PC-3 (cell line): ENCODE measurements at regions not wholly inside any gene's neighbourhood (a gene's known extent, or its start where the extent isn't known, plus 50 kb on each side); places are given as distances from the start of the nearest gene placed in this dataset.

Source experiments
- ATAC-seq: fragments of 200-7000 bp; cut with Tn5 transposase; 2 replicates; pipeline ENCODE4 v1.9.1; 2020; ENCODE audit warnings: mild to moderate bottlenecking, moderate library complexity
- BruUV-seq: library from RNA; stranded (reverse); fragments of 400-500 nt; replicated peaks from 2 replicates; lab custom pipeline; 2021; lab: Mats Ljungman, UMichigan
- CTCF ChIA-PET: fragments of 300-600 bp; sonication (Branson Sonifier 250); formaldehyde crosslinking; loops from one replicate; lab custom pipeline; 2022; ENCODE audit warnings: antibody characterized with exemption; lab: Charles Lee
- POLR2A ChIA-PET: fragments of 300-600 bp; sonication (Branson Sonifier 250); formaldehyde crosslinking; loops from one replicate; lab custom pipeline; 2022; ENCODE audit warnings: antibody characterized with exemption; ENCODE audit not compliant: unreplicated experiment; lab: Charles Lee
- DNase-seq: peaks from one replicate; pipeline ENCODE4 v3.0.0-alpha.2; 2015
- H2AFZ ChIP-seq: fragments of 300-600 bp; sonication (generic); 2 replicates; pipeline ENCODE4 v1.6.0; 2016; ENCODE audit warnings: antibody characterized with exemption, low read length
- H3F3A ChIP-seq: fragments of 300-600 bp; sonication (generic); one replicate; pipeline ENCODE4 v1.6.0; 2017; ENCODE audit warnings: antibody characterized with exemption, low read length, control low read depth, mild to moderate bottlenecking; ENCODE audit not compliant: unreplicated experiment
- H3K27ac ChIP-seq: fragments of 300-600 bp; sonication (generic); 2 replicates; pipeline ENCODE4 v1.5.1; 2016; ENCODE audit warnings: mild to moderate bottlenecking, low read length
- H3K27me3 ChIP-seq: fragments of 300-600 bp; sonication (generic); 2 replicates; pipeline ENCODE4 v1.6.1; 2016; ENCODE audit warnings: low read length, mixed read lengths
- H3K36me3 ChIP-seq: fragments of 300-600 bp; sonication (generic); 2 replicates; pipeline ENCODE4 v1.6.1; 2016; ENCODE audit warnings: low read depth, mixed run types, low read length, mixed read lengths
- H3K4me1 ChIP-seq: fragments of 300-600 bp; sonication (generic); 2 replicates; pipeline ENCODE4 v1.5.1; 2016; ENCODE audit warnings: low read length; ENCODE audit not compliant: insufficient read depth
- H3K4me2 ChIP-seq: fragments of 300-600 bp; sonication (generic); 2 replicates; pipeline ENCODE4 v1.6.0; 2016; ENCODE audit warnings: low read length
- H3K4me3 ChIP-seq: fragments of 300-600 bp; sonication (generic); 2 replicates; pipeline ENCODE4 v1.5.1; 2016; ENCODE audit warnings: mild to moderate bottlenecking, low read length, mixed read lengths
- H3K79me2 ChIP-seq: fragments of 300-600 bp; sonication (generic); 2 replicates; pipeline ENCODE4 v1.6.1; 2017; ENCODE audit warnings: low read length, mixed read lengths
- H3K9ac ChIP-seq: fragments of 300-600 bp; sonication (generic); 2 replicates; pipeline ENCODE4 v1.6.0; 2016; ENCODE audit warnings: mild to moderate bottlenecking, low read length
- H3K9me2 ChIP-seq: fragments of 300-600 bp; sonication (generic); replicated peaks from 2 replicates; pipeline ENCODE4 v1.6.1; 2016; ENCODE audit warnings: mixed run types, low read length, mixed read lengths
- H3K9me3 ChIP-seq: fragments of 300-600 bp; sonication (generic); 2 replicates; pipeline ENCODE4 v1.6.1; 2016; ENCODE audit warnings: low read length, mixed read lengths
- H4K20me1 ChIP-seq: fragments of 300-600 bp; sonication (generic); 2 replicates; pipeline ENCODE4 v1.6.1; 2016; ENCODE audit warnings: low read length, mixed read lengths
- EZH2 ChIP-seq: fragments of 300-600 bp; sonication (generic); IDR thresholded peaks from one replicate; pipeline ENCODE4 v1.6.1; 2017; ENCODE audit warnings: antibody characterized with exemption, mild to moderate bottlenecking, low read length; ENCODE audit not compliant: unreplicated experiment
- EZH2phosphoT487 ChIP-seq: fragments of 300-600 bp; sonication (generic); IDR thresholded peaks from 2 replicates; pipeline ENCODE4 v1.6.1; 2018; ENCODE audit warnings: mild to moderate bottlenecking, antibody characterized with exemption, low read length, borderline replicate concordance
- intact Hi-C: fragments of 100-400 bp; cut with micrococcal nuclease; formaldehyde crosslinking; loops from 2 replicates; pipeline ENCODE4 v1.9.0; 2023
- TF ChIP-seq, protein P1 (sequence below): fragments of 300-600 bp; sonication (generic); conservative IDR thresholded peaks from 2 replicates; pipeline ENCODE4 v1.5.1; 2017; ENCODE audit warnings: antibody characterized with exemption, low read depth, mild to moderate bottlenecking, low read length

DNA sequence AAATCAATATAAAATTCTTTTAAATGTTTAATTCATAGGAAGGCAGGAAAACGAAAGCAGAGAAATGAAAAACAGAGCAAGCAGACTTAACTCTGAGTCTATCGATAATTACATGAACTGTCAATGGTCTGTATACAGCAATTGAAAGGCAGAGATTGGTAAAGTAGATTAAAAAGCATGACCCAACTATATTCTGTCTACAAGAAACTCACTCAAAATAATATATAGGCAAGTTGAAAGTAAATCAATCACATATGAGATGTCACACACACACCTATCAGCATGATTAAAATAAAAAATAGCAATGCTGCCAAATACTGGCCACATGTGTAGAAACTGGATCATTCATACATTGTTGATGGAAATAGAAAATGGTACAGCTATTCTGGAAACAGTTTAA lies 136.4 kb upstream of the CYP1B1 start:
- Histone ChIP-seq H3K4me2 (no peak overlapping the region), H3K9me2 (no peaks in the 10 kb centered on the region), H3K9me3 (no peaks in the 10 kb centered on the region), H3K27ac (no peak overlapping the region), H4K20me1 (no peaks in the 10 kb centered on the region), H3K36me3 (no peaks in the 10 kb centered on the region), H3K79me2 (no peaks in the 10 kb centered on the region), H3K4me3 (no peak overlapping the region), H3F3A (no peaks in the 10 kb centered on the region), H2AFZ (no peak overlapping the region), H3K9ac (no peak overlapping the region), H3K27me3 (no peaks in the 10 kb centered on the region), H3K4me1 (peaks cover 18% of the 10 kb centered on the region)
- no peak for ATAC-seq
- intact Hi-C loops = no loop called here
- POLR2A ChIA-PET = no interaction called here
- CTCF ChIA-PET = no interaction called here
- no TSS peak for BruUV-seq
- TF ChIP-seq EZH2phosphoT487 = no peak
- TF ChIP-seq, protein P1, sequence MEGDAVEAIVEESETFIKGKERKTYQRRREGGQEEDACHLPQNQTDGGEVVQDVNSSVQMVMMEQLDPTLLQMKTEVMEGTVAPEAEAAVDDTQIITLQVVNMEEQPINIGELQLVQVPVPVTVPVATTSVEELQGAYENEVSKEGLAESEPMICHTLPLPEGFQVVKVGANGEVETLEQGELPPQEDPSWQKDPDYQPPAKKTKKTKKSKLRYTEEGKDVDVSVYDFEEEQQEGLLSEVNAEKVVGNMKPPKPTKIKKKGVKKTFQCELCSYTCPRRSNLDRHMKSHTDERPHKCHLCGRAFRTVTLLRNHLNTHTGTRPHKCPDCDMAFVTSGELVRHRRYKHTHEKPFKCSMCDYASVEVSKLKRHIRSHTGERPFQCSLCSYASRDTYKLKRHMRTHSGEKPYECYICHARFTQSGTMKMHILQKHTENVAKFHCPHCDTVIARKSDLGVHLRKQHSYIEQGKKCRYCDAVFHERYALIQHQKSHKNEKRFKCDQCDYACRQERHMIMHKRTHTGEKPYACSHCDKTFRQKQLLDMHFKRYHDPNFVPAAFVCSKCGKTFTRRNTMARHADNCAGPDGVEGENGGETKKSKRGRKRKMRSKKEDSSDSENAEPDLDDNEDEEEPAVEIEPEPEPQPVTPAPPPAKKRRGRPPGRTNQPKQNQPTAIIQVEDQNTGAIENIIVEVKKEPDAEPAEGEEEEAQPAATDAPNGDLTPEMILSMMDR = no peak
- TF ChIP-seq EZH2 = no peak
- no peak for DNase-seq

DNA sequence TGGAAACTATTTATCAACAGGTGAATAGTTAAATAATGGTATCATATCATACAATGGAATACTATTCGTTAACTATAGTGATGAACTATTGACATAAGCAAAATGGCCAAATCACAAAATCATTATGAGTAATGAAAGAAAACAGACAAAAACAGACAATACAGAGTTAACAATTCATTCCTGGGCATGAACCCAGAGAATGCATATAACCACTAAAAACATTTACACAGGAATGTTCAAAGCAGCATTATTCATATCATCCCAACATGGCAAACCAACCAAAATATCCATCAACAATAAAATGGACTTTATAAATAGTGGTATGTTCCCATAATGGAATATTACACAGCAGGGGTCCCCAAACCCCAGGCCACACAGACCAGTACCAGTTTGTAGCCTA lies 131.2 kb upstream of the CYP1B1 start:
- ChIA-PET CTCF (no interaction called here), POLR2A (no interaction called here)
- H3K4me3 ChIP-seq = no peak overlapping the region
- H3K9ac ChIP-seq = no peak overlapping the region
- no peaks in the 10 kb centered on the region for H3K36me3 ChIP-seq
- H2AFZ ChIP-seq = no peak overlapping the region
- no peaks in the 10 kb centered on the region for H3K9me3 ChIP-seq
- H4K20me1 ChIP-seq = no peaks in the 10 kb centered on the region
- no peaks in the 10 kb centered on the region for H3F3A ChIP-seq
- intact Hi-C loops = no loop called here
- no peak for ATAC-seq
- H3K27me3 ChIP-seq = no peaks in the 10 kb centered on the region
- H3K4me1 ChIP-seq = peaks cover under 1% of the 10 kb centered on the region
- no peak for DNase-seq
- no peak overlapping the region for H3K4me2 ChIP-seq
- H3K79me2 ChIP-seq = no peaks in the 10 kb centered on the region
- TF ChIP-seq EZH2 = no peak
- TF ChIP-seq, protein P1 = no peak
- no peak for TF ChIP-seq EZH2phosphoT487
- H3K9me2 ChIP-seq = no peaks in the 10 kb centered on the region
- no peak overlapping the region for H3K27ac ChIP-seq
- BruUV-seq = no TSS peak

DNA sequence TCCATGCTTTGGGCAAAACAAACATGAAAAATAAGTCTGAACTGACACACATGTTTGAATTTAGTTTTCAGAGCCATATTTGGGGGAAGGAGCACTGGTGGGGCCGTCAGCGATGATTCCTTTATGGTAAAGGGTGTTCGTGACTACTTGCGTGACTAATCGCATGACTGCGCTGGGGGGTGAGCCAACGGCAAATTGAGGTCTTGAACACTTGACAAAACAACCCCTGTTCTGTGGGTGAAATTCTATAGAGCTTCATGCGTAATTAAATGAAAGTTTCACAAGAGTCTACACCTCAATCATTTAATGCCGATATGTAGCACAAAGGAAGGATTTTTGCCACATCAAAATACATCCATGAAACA lies 127.5 kb upstream of the CYP1B1 start:
- H3K9me2 ChIP-seq = no peaks in the 10 kb centered on the region
- no peak overlapping the region for H3K27ac ChIP-seq
- H3F3A ChIP-seq = no peaks in the 10 kb centered on the region
- ChIA-PET POLR2A (no interaction called here), CTCF (no interaction called here)
- ATAC-seq (no peak), DNase-seq (no peak)
- H3K9ac ChIP-seq = no peak overlapping the region
- H3K4me2 ChIP-seq = no peak overlapping the region
- intact Hi-C loops = no loop called here
- H3K79me2 ChIP-seq = no peaks in the 10 kb centered on the region
- no peaks in the 10 kb centered on the region for H3K36me3 ChIP-seq
- BruUV-seq = no TSS peak
- H2AFZ ChIP-seq = no peak overlapping the region
- H3K9me3 ChIP-seq = no peaks in the 10 kb centered on the region
- peaks cover 11% of the 10 kb centered on the region for H3K4me1 ChIP-seq
- H3K27me3 ChIP-seq = no peaks in the 10 kb centered on the region
- TF ChIP-seq EZH2 = no peak
- TF ChIP-seq, protein P1 = no peak
- TF ChIP-seq EZH2phosphoT487 = no peak
- no peaks in the 10 kb centered on the region for H4K20me1 ChIP-seq
- H3K4me3 ChIP-seq = no peak overlapping the region
